Testis (tissue), 2 donors: ENCODE measurements at regions not wholly inside any gene's neighbourhood (a gene's known extent, or its start where the extent isn't known, plus 50 kb on each side); places are given as distances from the start of the nearest gene placed in this dataset.

ENCODE experiments used
- DNase-seq: peaks from one replicate; pipeline ENCODE4 v3.0.0-alpha.2; 2019
- H3K27ac ChIP-seq, 2 donors: fragments of 200-600 bp; sonication (generic); one replicate each; pipeline ENCODE4 v1.5.1; 2019
- H3K27me3 ChIP-seq: fragments of 200-600 bp; sonication (generic); one replicate; pipeline ENCODE4 v1.5.1; 2019
- H3K36me3 ChIP-seq: fragments of 200-600 bp; sonication (generic); one replicate; pipeline ENCODE4 v1.5.1; 2017; ENCODE audit warnings: low read depth; ENCODE audit errors: missing control alignments
- H3K4me1 ChIP-seq: fragments of 200-600 bp; sonication (generic); one replicate; pipeline ENCODE4 v1.5.1; 2019
- H3K4me3 ChIP-seq, 2 donors: fragments of 200-600 bp; sonication (generic); one replicate each; pipeline ENCODE4 v1.5.1; 2017 to 2019
- H3K9me3 ChIP-seq: fragments of 200-600 bp; sonication (generic); one replicate; pipeline ENCODE4 v1.5.1; 2017
- CTCF ChIP-seq, 3 experiments: fragments of 450-650 bp in 2 of 3; fragments of 200-600 bp in 1 of 3; sonication (generic) in 1 of 3; IDR thresholded peaks; one replicate each; pipeline ENCODE4 v1.5.1; 2016 to 2019; ENCODE audit warnings: antibody characterized with exemption in 3 of 3, mild to moderate bottlenecking in 2 of 3, moderate library complexity in 1 of 3
- POLR2A ChIP-seq: fragments of 450-650 bp; IDR thresholded peaks from one replicate; pipeline ENCODE4 v1.6.1; 2017; ENCODE audit warnings: antibody characterized with exemption, mild to moderate bottlenecking, moderate library complexity
- WGBS, 2 donors: methylation state at CpG; one replicate each; pipeline ENCODE4 v1.1.5; 2018; 5-methylcytosine and 5-hydroxymethylcytosine counted together
- intact Hi-C: fragments of 100-400 bp; cut with DNase I; formaldehyde crosslinking; loops from one replicate; pipeline ENCODE4 v1.15.1; 2023; ENCODE audit warnings: low total_unique reads

- Histone ChIP-seq H3K9me3 (no peaks in the 10 kb centered on the region), H3K4me1 (peaks cover 28% of the 10 kb centered on the region), H3K27me3 (no peaks in the 10 kb centered on the region), H3K36me3 (no peaks in the 10 kb centered on the region), H3K4me3 (no peak overlapping the region), H3K27ac (peak overlapping the region; percentile 55 to 87)
- intact Hi-C loops: no loop called here
- TF ChIP-seq CTCF (IDR thresholded peaks at IDR 0.05) (no peak), POLR2A (no peak)
- DNase-seq: peak; percentile 67
- 27 to 45% methylated on average over 9 to 10 of the region's 10 CpGs for WGBS, 2 donors
Observed at GRCh38 chr3:124277144-124277890, 285.4 kb upstream of the ROPN1 start.

- TF ChIP-seq CTCF (IDR thresholded peaks at IDR 0.05): peak; percentile 17 to 45 (median 38)
- no peak for TF ChIP-seq POLR2A
- no peaks in the 10 kb centered on the region for H3K36me3 ChIP-seq
- intact Hi-C loops: loop anchor here (10.0 kb wide), 1 partner anchor 257 kb away; no protein-coding TSS in a partner anchor
- no peaks in the 10 kb centered on the region for H3K27me3 ChIP-seq
- H3K27ac ChIP-seq: peak overlapping the region in 1 of 2 donors; percentile 87
- peak; percentile 40 for DNase-seq
- 68% methylated on average over 6 of the region's 6 CpGs for WGBS, 2 donors
- H3K4me3 ChIP-seq: no peak overlapping the region
- no peaks in the 10 kb centered on the region for H3K9me3 ChIP-seq
- peaks cover 35% of the 10 kb centered on the region for H3K4me1 ChIP-seq
Observed at GRCh38 chr3:124281453-124282316, 289.8 kb upstream of the ROPN1 start.

GRCh38 chr3:124282751-124283651 is 291.1 kb upstream of the ROPN1 start:
- 30 to 39% methylated on average over 3 of the region's 3 CpGs for WGBS, 2 donors
- Histone ChIP-seq H3K4me3 (no peak overlapping the region), H3K36me3 (no peaks in the 10 kb centered on the region), H3K9me3 (no peaks in the 10 kb centered on the region), H3K27me3 (no peaks in the 10 kb centered on the region), H3K27ac (peak overlapping the region in 1 of 2 donors; percentile 49), H3K4me1 (peaks cover 23% of the 10 kb centered on the region)
- DNase-seq: no peak
- intact Hi-C loops: loop anchor here (10.0 kb wide), 1 partner anchor 258 kb away; no protein-coding TSS in a partner anchor
- no peak for TF ChIP-seq POLR2A
- TF ChIP-seq CTCF (IDR thresholded peaks at IDR 0.05): no peak

- no peaks in the 10 kb centered on the region for H3K27me3 ChIP-seq
- H3K27ac ChIP-seq: peak overlapping the region in 1 of 2 donors; percentile 49
- intact Hi-C loops: loop anchor here (10.0 kb wide), 1 partner anchor 259 kb away; no protein-coding TSS in a partner anchor
- H3K4me3 ChIP-seq: no peak overlapping the region
- TF ChIP-seq POLR2A: no peak
- TF ChIP-seq CTCF (IDR thresholded peaks at IDR 0.05): no peak
- no peaks in the 10 kb centered on the region for H3K36me3 ChIP-seq
- DNase-seq: no peak
- H3K9me3 ChIP-seq: no peaks in the 10 kb centered on the region
- peaks cover 20% of the 10 kb centered on the region for H3K4me1 ChIP-seq
- whole genome bisulfite sequencing, 2 donors: 38 to 60% methylated on average over 2 of the region's 2 CpGs
Observed at GRCh38 chr3:124283652-124284023, 291.7 kb upstream of the ROPN1 start.
